Neuronal stem cell (in vitro differentiated cells): ENCODE measurements at regions not wholly inside any gene's neighbourhood (a gene's known extent, or its start where the extent isn't known, plus 50 kb on each side); places are given as distances from the start of the nearest gene placed in this dataset.

ENCODE experiments used
- DNase-seq: peaks from one replicate; pipeline ENCODE4 v3.0.0-alpha.2; 2013; ENCODE audit warnings: low spot score
- H2AFZ ChIP-seq: one replicate; pipeline ENCODE4 v1.6.1; 2013; ENCODE audit warnings: mild to moderate bottlenecking, low read length, inconsistent platforms
- H2AK5ac ChIP-seq: 2 replicates; pipeline ENCODE4 v1.6.1; 2013; ENCODE audit warnings: low read depth, mild to moderate bottlenecking, inconsistent platforms, low read length, moderate library complexity, mixed read lengths
- H2BK120ac ChIP-seq: 2 replicates; pipeline ENCODE4 v1.6.1; 2013; ENCODE audit warnings: low read depth, mild to moderate bottlenecking, inconsistent platforms, low read length, moderate library complexity, mixed read lengths
- H2BK12ac ChIP-seq: one replicate; pipeline ENCODE4 v1.6.1; 2013; ENCODE audit warnings: low read length, inconsistent platforms
- H2BK15ac ChIP-seq: 2 replicates; pipeline ENCODE4 v1.6.1; 2013; ENCODE audit warnings: mild to moderate bottlenecking, low read length, inconsistent platforms, mixed read lengths
- H2BK5ac ChIP-seq: one replicate; pipeline ENCODE4 v1.6.1; 2013; ENCODE audit warnings: inconsistent platforms, mild to moderate bottlenecking, low read length, moderate library complexity
- H3K14ac ChIP-seq: one replicate; pipeline ENCODE4 v1.6.1; 2013; ENCODE audit warnings: low read length, inconsistent platforms
- H3K18ac ChIP-seq: 2 replicates; pipeline ENCODE4 v1.6.1; 2013; ENCODE audit warnings: low read length, inconsistent platforms
- H3K23ac ChIP-seq: 2 replicates; pipeline ENCODE4 v1.6.1; 2013; ENCODE audit warnings: low read depth, mild to moderate bottlenecking, mixed read lengths, low read length, inconsistent platforms; ENCODE audit not compliant: poor library complexity
- H3K27ac ChIP-seq: replicated peaks from 3 replicates; pipeline ENCODE4 v1.5.1; 2013; ENCODE audit warnings: low read length, inconsistent platforms
- H3K27me3 ChIP-seq, 3 experiments: 2 replicates each; pipeline ENCODE4 v1.6.1; 2013; ENCODE audit warnings: low read length in 3 of 3, mild to moderate bottlenecking in 2 of 3, inconsistent platforms in 1 of 3, low read depth in 1 of 3, mixed read lengths in 1 of 3, moderate library complexity in 1 of 3; ENCODE audit not compliant: control insufficient read depth in 3 of 3, insufficient read depth in 3 of 3
- H3K36me3 ChIP-seq, 2 donors: replicated peaks in 1 of 2; 2 replicates each; pipeline ENCODE4 v1.6.1; 2013; ENCODE audit warnings: low read length in 2 of 2; ENCODE audit not compliant: control insufficient read depth in 2 of 2, insufficient read depth in 2 of 2
- H3K4ac ChIP-seq: 2 replicates; pipeline ENCODE4 v1.6.1; 2013; ENCODE audit warnings: inconsistent platforms, mild to moderate bottlenecking, low read length, moderate library complexity
- H3K4me1 ChIP-seq, 2 donors: 1 replicate in 1 of 2; 2 replicates in 1 of 2; pipeline ENCODE4 v1.6.1; 2013; ENCODE audit warnings: low read length in 2 of 2, low read depth in 1 of 2; ENCODE audit not compliant: control insufficient read depth in 2 of 2, insufficient read depth in 1 of 2
- H3K4me2 ChIP-seq: one replicate; pipeline ENCODE4 v1.6.1; 2013; ENCODE audit warnings: mild to moderate bottlenecking, low read length, inconsistent platforms; ENCODE audit not compliant: insufficient read depth, poor library complexity, severe bottlenecking
- H3K4me3 ChIP-seq, 2 donors: 2 replicates each; pipeline ENCODE4 v1.5.1; 2013; ENCODE audit warnings: low read length in 2 of 2, mild to moderate bottlenecking in 2 of 2, inconsistent platforms in 1 of 2, moderate library complexity in 1 of 2
- H3K79me1 ChIP-seq: one replicate; pipeline ENCODE4 v1.6.1; 2013; ENCODE audit warnings: low read depth, mild to moderate bottlenecking, inconsistent platforms, low read length, moderate library complexity
- H3K9ac ChIP-seq: one replicate; pipeline ENCODE4 v1.6.1; 2013; ENCODE audit warnings: mild to moderate bottlenecking, low read depth, low read length, inconsistent platforms; ENCODE audit not compliant: poor library complexity
- H3K9me3 ChIP-seq, 2 donors: replicated peaks in 1 of 2; 2 replicates each; pipeline versions ENCODE3 to v1.6.1; 2013; ENCODE audit warnings: low read length in 2 of 2, mild to moderate bottlenecking in 2 of 2, inconsistent platforms in 1 of 2, low read depth in 1 of 2, mixed read lengths in 1 of 2, moderate library complexity in 1 of 2; ENCODE audit not compliant: control insufficient read depth in 2 of 2, insufficient read depth in 1 of 2
- H4K8ac ChIP-seq: one replicate; pipeline ENCODE4 v1.6.1; 2013; ENCODE audit warnings: low read depth, mild to moderate bottlenecking, inconsistent platforms, low read length, moderate library complexity
- H4K91ac ChIP-seq: one replicate; pipeline ENCODE4 v1.6.1; 2013; ENCODE audit warnings: low read length, low read depth, mild to moderate bottlenecking, inconsistent platforms; ENCODE audit not compliant: poor library complexity
- WGBS, 2 donors: extraction: QIAGEN DNeasy Blood & Tissue Kit; methylation state at CpG; one replicate each; pipeline ENCODE4 v1.1.7; 2013; ENCODE audit warnings: missing lambda C conversion rate in 2 of 2, mixed read lengths in 1 of 2; ENCODE audit not compliant: insufficient read length in 2 of 2, insufficient replicate concordance in 1 of 2; ENCODE audit errors: extremely low coverage in 2 of 2; 5-methylcytosine and 5-hydroxymethylcytosine counted together

- Histone ChIP-seq H3K23ac (no peak overlapping the region), H3K4me1 (no peaks in the 10 kb centered on the region), H2AK5ac (no peak overlapping the region), H3K36me3 (no peaks in the 10 kb centered on the region), H3K9me3 (no peaks in the 10 kb centered on the region), H3K4me2 (no peak overlapping the region), H3K79me1 (no peaks in the 10 kb centered on the region), H3K9ac (no peak overlapping the region), H2AFZ (no peak overlapping the region), H4K91ac (no peak overlapping the region), H3K4me3 (no peak overlapping the region), H3K14ac (no peak overlapping the region), H3K27me3 (no peaks in the 10 kb centered on the region), H2BK15ac (no peak overlapping the region), H4K8ac (no peak overlapping the region), H2BK5ac (no peak overlapping the region), H2BK12ac (no peak overlapping the region), H3K18ac (no peak overlapping the region), H3K27ac (no peak overlapping the region), H3K4ac (no peak overlapping the region), H2BK120ac (no peak overlapping the region)
- DNase-seq: no peak
- WGBS, 2 donors: no CpG with 5 or more reads among the region's 2 CpGs
These were observed 156.4 kb downstream of the PPARGC1A start for GRCh38 chr4:23733476-23733875.

GRCh38 chr4:23730998-23731397 is 158.8 kb downstream of the PPARGC1A start:
- Histone ChIP-seq H3K14ac (no peak overlapping the region), H2AFZ (no peak overlapping the region), H3K4ac (no peak overlapping the region), H2BK5ac (no peak overlapping the region), H4K91ac (no peak overlapping the region), H2BK12ac (no peak overlapping the region), H3K4me1 (no peaks in the 10 kb centered on the region), H3K4me3 (no peak overlapping the region), H3K36me3 (no peaks in the 10 kb centered on the region), H3K27ac (no peak overlapping the region), H2BK15ac (no peak overlapping the region), H3K4me2 (no peak overlapping the region), H3K23ac (no peak overlapping the region), H3K9ac (no peak overlapping the region), H2AK5ac (no peak overlapping the region), H4K8ac (no peak overlapping the region), H3K9me3 (no peaks in the 10 kb centered on the region), H2BK120ac (no peak overlapping the region), H3K27me3 (no peaks in the 10 kb centered on the region), H3K18ac (no peak overlapping the region), H3K79me1 (no peaks in the 10 kb centered on the region)
- no peak for DNase-seq

DNA sequence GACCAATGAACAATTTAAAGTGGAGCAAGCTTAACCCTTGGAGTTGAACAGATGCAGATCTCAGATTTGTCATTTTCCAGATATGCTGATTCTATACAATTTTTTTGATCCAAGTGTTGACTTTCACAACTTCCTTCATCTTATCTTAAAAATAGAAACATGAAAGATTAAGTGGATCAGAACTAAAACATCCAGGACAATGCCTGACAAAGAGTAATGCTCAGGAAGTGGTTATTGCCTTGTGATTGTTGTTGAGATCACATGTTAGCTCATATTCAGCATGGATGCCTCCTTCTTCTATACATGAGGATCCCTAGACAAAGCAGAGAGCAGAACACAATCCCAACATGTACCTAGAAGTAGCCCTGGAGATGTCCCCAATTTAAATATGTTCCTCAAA is 160.9 kb downstream of the PPARGC1A start:
- H3K27ac ChIP-seq: no peak overlapping the region
- DNase-seq: no peak

GRCh38 chr4:23728393-23728792 is 161.5 kb downstream of the PPARGC1A start:
- H2BK15ac ChIP-seq: no peak overlapping the region
- no peaks in the 10 kb centered on the region for H3K36me3 ChIP-seq
- DNase-seq: no peak
- H4K8ac ChIP-seq: no peak overlapping the region
- no peaks in the 10 kb centered on the region for H3K79me1 ChIP-seq
- H3K18ac ChIP-seq: no peak overlapping the region
- H3K4me3 ChIP-seq: no peak overlapping the region
- no peak overlapping the region for H2BK120ac ChIP-seq
- H3K9ac ChIP-seq: no peak overlapping the region
- H2BK5ac ChIP-seq: no peak overlapping the region
- H4K91ac ChIP-seq: no peak overlapping the region
- H3K27ac ChIP-seq: no peak overlapping the region
- H2AK5ac ChIP-seq: no peak overlapping the region
- no peak overlapping the region for H3K4me2 ChIP-seq
- H3K9me3 ChIP-seq: no peaks in the 10 kb centered on the region
- H3K23ac ChIP-seq: no peak overlapping the region
- no peak overlapping the region for H2BK12ac ChIP-seq
- no peak overlapping the region for H3K14ac ChIP-seq
- H3K4me1 ChIP-seq: no peaks in the 10 kb centered on the region
- H3K27me3 ChIP-seq: no peaks in the 10 kb centered on the region
- H3K4ac ChIP-seq: no peak overlapping the region
- no peak overlapping the region for H2AFZ ChIP-seq

More for the DNA sequence above, 160.9 kb downstream of the PPARGC1A start:
- no peaks in the 10 kb centered on the region for H3K36me3 ChIP-seq
- no peak overlapping the region for H2BK15ac ChIP-seq
- no peak overlapping the region for H3K18ac ChIP-seq
- no peak overlapping the region for H4K91ac ChIP-seq
- H3K4me3 ChIP-seq: no peak overlapping the region
- H2BK12ac ChIP-seq: no peak overlapping the region
- no peak overlapping the region for H3K4ac ChIP-seq
- no peak overlapping the region for H2AK5ac ChIP-seq
- H3K9ac ChIP-seq: no peak overlapping the region
- H3K4me2 ChIP-seq: no peak overlapping the region
- no peaks in the 10 kb centered on the region for H3K79me1 ChIP-seq
- H3K23ac ChIP-seq: no peak overlapping the region
- H3K27me3 ChIP-seq: no peaks in the 10 kb centered on the region
- no peak overlapping the region for H2BK120ac ChIP-seq
- no peak overlapping the region for H2AFZ ChIP-seq
- no peak overlapping the region for H2BK5ac ChIP-seq
- H3K14ac ChIP-seq: no peak overlapping the region
- H4K8ac ChIP-seq: no peak overlapping the region
- H3K4me1 ChIP-seq: no peaks in the 10 kb centered on the region
- H3K9me3 ChIP-seq: no peaks in the 10 kb centered on the region
